H9 (cell line): ENCODE measurements at regions not wholly inside any gene's neighbourhood (a gene's known extent, or its start where the extent isn't known, plus 50 kb on each side); places are given as distances from the start of the nearest gene placed in this dataset.

Experiments used
- DNase-seq: peaks from one replicate; pipeline ENCODE4 v3.0.0-alpha.2; 2017
- H2AFZ ChIP-seq: one replicate; pipeline ENCODE4 v1.6.1; 2013; ENCODE audit warnings: mild to moderate bottlenecking, low read length, control low read depth, moderate library complexity
- H2AK5ac ChIP-seq: 2 replicates; pipeline ENCODE4 v1.6.1; 2013; ENCODE audit warnings: low read length, control low read depth, mixed read lengths; ENCODE audit not compliant: insufficient read length
- H2BK120ac ChIP-seq: one replicate; pipeline ENCODE4 v1.6.1; 2013; ENCODE audit warnings: low read depth, mild to moderate bottlenecking, low read length, control low read depth, inconsistent platforms; ENCODE audit not compliant: poor library complexity, severe bottlenecking
- H2BK12ac ChIP-seq: 2 replicates; pipeline ENCODE4 v1.6.1; 2013; ENCODE audit warnings: low read length, control low read depth, mixed read lengths, low read depth; ENCODE audit not compliant: insufficient read length
- H2BK15ac ChIP-seq: 2 replicates; pipeline ENCODE4 v1.6.1; 2013; ENCODE audit warnings: low read depth, low read length, control low read depth
- H2BK20ac ChIP-seq: one replicate; pipeline ENCODE4 v1.6.1; 2013; ENCODE audit warnings: low read depth, mild to moderate bottlenecking, low read length, control low read depth, inconsistent platforms; ENCODE audit not compliant: poor library complexity, severe bottlenecking
- H2BK5ac ChIP-seq: 2 replicates; pipeline ENCODE4 v1.6.1; 2013; ENCODE audit warnings: low read length, control low read depth, mixed read lengths; ENCODE audit not compliant: insufficient read length
- H3K14ac ChIP-seq: 2 replicates; pipeline ENCODE4 v1.6.1; 2013; ENCODE audit warnings: low read length, control low read depth; ENCODE audit not compliant: insufficient read depth
- H3K18ac ChIP-seq: 2 replicates; pipeline ENCODE4 v1.6.1; 2013; ENCODE audit warnings: low read depth, mild to moderate bottlenecking, mixed read lengths, low read length, control low read depth; ENCODE audit not compliant: insufficient read length
- H3K23ac ChIP-seq: 2 replicates; pipeline ENCODE4 v1.6.1; 2013; ENCODE audit warnings: low read length, control low read depth, mixed read lengths, low read depth; ENCODE audit not compliant: insufficient read length
- H3K23me2 ChIP-seq: 2 replicates; pipeline ENCODE4 v1.6.1; 2013; ENCODE audit warnings: low read depth, mild to moderate bottlenecking, mixed read lengths, low read length, control low read depth; ENCODE audit not compliant: insufficient read length, poor library complexity, severe bottlenecking
- H3K27ac ChIP-seq: 2 replicates; pipeline ENCODE4 v1.5.1; 2013; ENCODE audit warnings: low read length, control low read depth, mixed read lengths, low read depth; ENCODE audit not compliant: insufficient read length
- H3K27me3 ChIP-seq: 2 replicates; pipeline ENCODE4 v1.6.1; 2013; ENCODE audit warnings: low read length, control low read depth, inconsistent platforms; ENCODE audit not compliant: insufficient read depth
- H3K4ac ChIP-seq: 2 replicates; pipeline ENCODE4 v1.6.1; 2013; ENCODE audit warnings: low read depth, mild to moderate bottlenecking, control low read depth, inconsistent platforms, low read length, moderate library complexity
- H3K4me1 ChIP-seq: 2 replicates; pipeline ENCODE4 v1.6.1; 2013; ENCODE audit warnings: low read length, control low read depth, inconsistent platforms; ENCODE audit not compliant: insufficient read depth
- H3K4me2 ChIP-seq: 2 replicates; pipeline ENCODE4 v1.6.1; 2013; ENCODE audit warnings: low read length, control low read depth, mixed read lengths; ENCODE audit not compliant: insufficient read length, insufficient read depth
- H3K56ac ChIP-seq: 2 replicates; pipeline ENCODE4 v1.6.1; 2013; ENCODE audit warnings: low read depth, mild to moderate bottlenecking, mixed read lengths, low read length, control low read depth; ENCODE audit not compliant: insufficient read length
- H3K79me1 ChIP-seq: 2 replicates; pipeline ENCODE4 v1.6.1; 2013; ENCODE audit warnings: low read depth, mild to moderate bottlenecking, moderate library complexity, low read length, control low read depth, inconsistent platforms; ENCODE audit not compliant: insufficient read depth, poor library complexity, severe bottlenecking
- H3K79me2 ChIP-seq: 2 replicates; pipeline ENCODE4 v1.6.1; 2013; ENCODE audit warnings: low read length, control low read depth, inconsistent platforms; ENCODE audit not compliant: insufficient read depth
- H3K9ac ChIP-seq: 2 replicates; pipeline ENCODE4 v1.6.1; 2013; ENCODE audit warnings: low read length, control low read depth, mixed read lengths; ENCODE audit not compliant: insufficient read length; ENCODE audit errors: extremely low read depth
- H3K9me3 ChIP-seq: one replicate; pipeline ENCODE4 v1.6.1; 2013; ENCODE audit warnings: low read depth, low read length, inconsistent platforms; ENCODE audit not compliant: control insufficient read depth
- H3T11ph ChIP-seq: one replicate; pipeline ENCODE4 v1.6.1; 2013; ENCODE audit warnings: mild to moderate bottlenecking, low read length, control low read depth, inconsistent platforms
- H4K20me1 ChIP-seq: one replicate; pipeline ENCODE4 v1.6.1; 2013; ENCODE audit not compliant: control insufficient read depth, insufficient read length, insufficient read depth
- H4K5ac ChIP-seq: 2 replicates; pipeline ENCODE4 v1.6.1; 2013; ENCODE audit warnings: low read depth, mild to moderate bottlenecking, mixed read lengths, low read length, control low read depth; ENCODE audit not compliant: insufficient read length
- H4K8ac ChIP-seq: replicated peaks from 2 replicates; pipeline ENCODE4 v1.6.1; 2013; ENCODE audit warnings: low read length, control low read depth, mixed read lengths, low read depth; ENCODE audit not compliant: insufficient read length
- H4K91ac ChIP-seq: 2 replicates; pipeline ENCODE4 v1.6.1; 2013; ENCODE audit warnings: low read depth, mild to moderate bottlenecking, moderate library complexity, mixed read lengths, low read length, control low read depth; ENCODE audit not compliant: insufficient read length
- H3K27ac Mint-ChIP-seq, 3 experiments: 2 replicates in 2 of 3; 3 replicates in 1 of 3; pipeline ENCODE4 v1.8.0; 2020 to 2021; ENCODE audit warnings: mixed read lengths in 3 of 3, mild to moderate bottlenecking in 1 of 3, moderate library complexity in 1 of 3
- H3K27me3 Mint-ChIP-seq: 2 replicates; pipeline ENCODE4 v1.8.0; 2021; ENCODE audit warnings: low read depth, mild to moderate bottlenecking, moderate library complexity, mixed read lengths
- H3K36me3 Mint-ChIP-seq, 3 experiments: 2 replicates in 2 of 3; 3 replicates in 1 of 3; pipeline ENCODE4 v1.8.0; 2020 to 2021; ENCODE audit warnings: low read depth in 3 of 3, mixed read lengths in 3 of 3; ENCODE audit not compliant: insufficient read depth in 1 of 3
- H3K4me1 Mint-ChIP-seq, 2 experiments: 2 replicates each; pipeline ENCODE4 v1.8.0; 2020; ENCODE audit warnings: mixed read lengths in 2 of 2
- H3K4me3 Mint-ChIP-seq, 2 experiments: 2 replicates in 1 of 2; 3 replicates in 1 of 2; pipeline ENCODE4 v1.8.0; 2020 to 2021; ENCODE audit warnings: mild to moderate bottlenecking in 2 of 2, mixed read lengths in 2 of 2, moderate library complexity in 1 of 2
- H3K9me3 Mint-ChIP-seq, 2 experiments: 2 replicates in 1 of 2; 3 replicates in 1 of 2; pipeline ENCODE4 v1.8.0; 2020; ENCODE audit warnings: mild to moderate bottlenecking in 2 of 2, mixed read lengths in 2 of 2, moderate library complexity in 1 of 2
- CTCF ChIP-seq: fragments of 200-600 bp; sonication (generic); conservative IDR thresholded peaks from 3 replicates; pipeline ENCODE4 v1.8.0; 2021; ENCODE audit warnings: antibody characterized with exemption, mild to moderate bottlenecking
- WGBS: extraction: QIAGEN DNeasy Blood & Tissue Kit; methylation state at CpG from one replicate; pipeline ENCODE4 v1.1.7; 2013; ENCODE audit warnings: missing lambda C conversion rate, low lambda C conversion rate, mixed read lengths; ENCODE audit not compliant: insufficient read length; ENCODE audit errors: extremely low coverage; 5-methylcytosine and 5-hydroxymethylcytosine counted together

GRCh38 chr4:110977554-110977953 is 354.7 kb upstream of the PITX2 start:
- Histone ChIP-seq H3K27ac (no peak overlapping the region), H3K23ac (no peak overlapping the region), H3K4ac (no peak overlapping the region), H2BK12ac (no peak overlapping the region), H3K9ac (no peak overlapping the region), H3K56ac (no peak overlapping the region), H2BK5ac (no peak overlapping the region), H3K27me3 (no peaks in the 10 kb centered on the region), H2BK15ac (no peak overlapping the region), H2BK120ac (no peak overlapping the region), H3K79me2 (no peaks in the 10 kb centered on the region), H3K4me2 (no peak overlapping the region), H3K23me2 (no peaks in the 10 kb centered on the region), H4K91ac (no peak overlapping the region), H3K14ac (no peak overlapping the region), H3T11ph (no peak overlapping the region), H2AFZ (no peak overlapping the region), H4K8ac (no peak overlapping the region), H3K18ac (no peak overlapping the region), H2BK20ac (no peak overlapping the region), H4K20me1 (no peaks in the 10 kb centered on the region), H4K5ac (no peak overlapping the region), H3K9me3 (no peaks in the 10 kb centered on the region), H2AK5ac (no peak overlapping the region), H3K79me1 (no peaks in the 10 kb centered on the region), H3K4me1 (no peaks in the 10 kb centered on the region)
- WGBS: no CpG with 5 or more reads among the region's 2 CpGs
- no peak overlapping the region for H3K27ac Mint-ChIP-seq
- no peaks in the 10 kb centered on the region for H3K27me3 Mint-ChIP-seq
- DNase-seq: no peak
- no peaks in the 10 kb centered on the region for H3K36me3 Mint-ChIP-seq
- no peak overlapping the region for H3K4me3 Mint-ChIP-seq
- TF ChIP-seq CTCF: no peak
- H3K4me1 Mint-ChIP-seq: no peaks in the 10 kb centered on the region
- no peaks in the 10 kb centered on the region for H3K9me3 Mint-ChIP-seq
